Gastrocnemius medialis (tissue), 4 donors: ENCODE measurements at regions not wholly inside any gene's neighbourhood (a gene's known extent, or its start where the extent isn't known, plus 50 kb on each side); places are given as distances from the start of the nearest gene placed in this dataset.

ENCODE experiments used
- CTCF ChIP-seq, 5 experiments: fragments of 450-650 bp in 3 of 5; fragments of 200-600 bp in 2 of 5; sonication (generic) in 2 of 5; IDR thresholded peaks in 4 of 5; conservative IDR thresholded peaks in 1 of 5; 1 replicate in 4 of 5; 2 replicates in 1 of 5; pipeline ENCODE4 v1.5.1; 2016 to 2019; ENCODE audit warnings: antibody characterized with exemption in 5 of 5, mild to moderate bottlenecking in 3 of 5, moderate library complexity in 3 of 5
- POLR2A ChIP-seq, 2 donors: fragments of 450-650 bp; IDR thresholded peaks; one replicate each; pipeline ENCODE4 v1.6.1; 2017; ENCODE audit warnings: antibody characterized with exemption in 2 of 2, mild to moderate bottlenecking in 2 of 2, moderate library complexity in 2 of 2

- TF ChIP-seq POLR2A (IDR thresholded peaks at IDR 0.05) (no peak), CTCF (IDR thresholded peaks at IDR 0.05 in 4 of 5, conservative IDR thresholded peaks at IDR 0.05 in 1 of 5) (no peak)
Observed at GRCh38 chr21:27769763-27770162, 802.9 kb upstream of the ADAMTS5 start.
